ENCODE measurements at regions not wholly inside any gene's neighbourhood (a gene's known extent, or its start where the extent isn't known, plus 50 kb on each side); places are given as distances from the start of the nearest gene placed in this dataset.
"Not testable (repeated sequence)": the region's sequence is repeated elsewhere in the genome, so short reads cannot be mapped to it uniquely, and the experiment has no call there.

DNA sequence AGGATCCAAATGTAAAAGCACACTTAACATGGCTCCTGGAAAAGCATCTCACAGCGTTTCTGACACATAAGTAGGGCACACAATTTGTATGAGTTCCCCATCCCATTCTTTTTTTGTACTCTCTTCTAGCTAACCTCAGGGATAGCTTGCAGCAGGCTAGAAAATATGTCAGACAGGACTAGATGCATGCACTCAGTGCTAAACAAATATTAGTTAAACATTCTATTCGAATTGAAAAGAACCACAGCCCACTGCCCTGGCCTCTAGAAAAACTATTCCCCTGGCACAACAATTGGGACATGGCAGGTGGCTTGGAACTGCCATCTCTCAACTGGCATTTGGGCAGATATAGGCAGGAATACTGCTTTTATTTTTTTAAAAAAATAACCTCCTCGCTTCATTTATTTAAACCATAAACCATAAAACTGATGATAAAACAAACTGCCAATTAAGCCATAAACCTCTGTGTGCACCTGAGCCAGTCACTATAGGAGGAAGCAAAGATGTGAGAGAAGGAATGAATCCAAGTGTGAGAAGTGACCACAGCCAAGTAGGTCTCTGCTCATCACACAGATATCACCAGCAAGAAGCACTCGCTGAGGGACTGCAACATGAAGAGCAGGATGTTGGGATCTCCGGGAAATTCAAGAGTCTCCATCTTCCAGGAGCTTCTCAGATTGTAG, 394.1 kb downstream of the NEBL start:
- no peak for DNase-seq (ENCODE audit: low spot score)

DNA sequence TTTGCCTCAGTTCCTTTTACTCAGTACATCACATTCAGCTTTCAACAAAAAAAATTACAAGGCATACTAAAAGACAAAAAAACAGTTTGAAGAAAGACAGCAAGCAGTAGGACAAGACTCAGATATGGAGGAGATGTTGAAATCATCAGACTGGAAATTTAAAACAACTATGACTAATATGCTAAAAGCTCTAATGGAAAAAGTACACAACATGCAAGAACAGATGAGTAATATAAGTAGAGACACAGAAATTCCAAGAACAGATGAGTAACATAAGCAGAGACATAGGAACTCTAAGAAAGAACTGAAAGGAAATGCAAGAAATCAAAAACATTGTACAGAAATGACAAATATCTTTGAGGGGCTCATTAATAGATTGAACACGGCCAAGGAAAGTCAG, 402.6 kb downstream of the NEBL start:
- no peak for DNase-seq (ENCODE audit: low spot score)

DNA sequence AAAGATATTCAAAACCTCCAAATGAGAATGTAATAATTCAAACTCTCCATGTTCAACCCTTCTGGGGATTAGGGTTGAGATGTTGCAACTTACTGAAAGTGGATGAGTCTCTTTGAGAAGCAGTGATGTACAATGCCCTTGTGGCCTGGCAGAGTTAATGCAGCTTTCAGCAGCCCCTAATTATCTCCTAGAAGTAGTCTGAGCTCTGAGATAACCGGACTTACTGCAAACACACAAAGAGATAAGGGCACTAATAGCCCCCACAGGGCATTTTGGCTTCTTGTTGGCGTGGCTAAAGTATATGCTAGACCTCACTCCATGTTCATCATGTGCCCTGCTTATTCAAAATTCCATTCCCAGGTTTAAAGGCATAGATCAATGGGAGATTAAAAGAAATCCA, 404.7 kb downstream of the NEBL start:
- no peak for DNase-seq (ENCODE audit: low spot score)

DNA sequence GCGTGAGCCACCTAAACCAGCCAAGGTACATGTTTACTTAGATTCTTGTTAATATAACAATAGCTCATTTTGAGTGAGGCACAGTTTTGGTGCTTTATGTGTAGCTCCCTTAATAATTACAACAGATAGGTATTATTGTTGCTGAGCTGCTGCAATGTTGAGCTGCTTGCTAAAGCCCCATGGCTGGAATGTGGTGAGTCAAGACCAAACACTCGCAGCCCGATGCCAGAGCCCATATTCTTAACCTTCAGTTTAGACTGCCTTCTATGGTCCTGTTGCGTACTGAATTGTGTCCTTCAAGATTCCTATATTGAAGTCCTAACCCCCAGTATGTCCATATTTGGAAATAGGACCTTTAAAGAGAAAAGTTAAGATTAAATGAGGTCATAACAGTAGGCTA, 407.1 kb downstream of the NEBL start:
- DNase-seq (ENCODE audit: low spot score): no peak

DNA sequence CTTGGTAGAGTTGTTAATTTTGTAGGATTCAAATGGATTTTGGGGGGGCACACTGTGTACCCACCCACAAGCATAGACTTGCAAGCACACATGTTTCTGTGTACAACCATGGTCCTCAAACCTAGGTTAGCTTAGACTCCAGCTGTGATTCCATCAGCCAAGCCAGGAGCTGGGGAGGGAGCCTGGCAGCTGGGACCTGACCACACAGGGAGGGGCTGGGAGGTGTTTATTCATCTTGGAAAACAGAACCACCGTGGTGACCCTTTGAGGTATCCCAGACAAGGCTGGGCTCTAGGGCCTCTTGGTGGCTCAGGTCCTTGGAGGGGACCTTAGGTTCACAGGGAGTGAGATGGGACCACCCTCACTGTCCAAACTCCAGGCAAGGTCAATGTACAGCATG, 410.3 kb downstream of the NEBL start:
- no peak for DNase-seq (ENCODE audit: low spot score)

DNA sequence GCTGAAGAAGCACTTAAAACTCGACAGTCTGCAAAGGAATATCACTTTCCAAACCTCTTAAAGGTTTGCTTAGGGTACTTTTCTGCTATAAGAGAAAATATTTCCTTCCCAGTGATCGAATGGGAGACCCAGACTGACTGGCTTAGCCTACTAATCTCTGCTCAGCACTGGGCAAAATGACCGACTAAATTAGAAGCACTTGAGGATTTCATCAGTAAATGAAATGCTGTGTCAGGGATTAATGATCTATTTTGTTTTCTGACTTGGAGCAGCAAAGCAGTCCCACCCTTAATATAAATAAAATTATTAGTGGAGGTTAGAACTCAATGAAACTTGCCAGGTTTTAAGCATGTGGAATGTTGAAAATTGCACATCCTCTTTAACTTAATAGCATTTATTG, 411.6 kb downstream of the NEBL start:
- DNase-seq (ENCODE audit: low spot score): no peak

DNA sequence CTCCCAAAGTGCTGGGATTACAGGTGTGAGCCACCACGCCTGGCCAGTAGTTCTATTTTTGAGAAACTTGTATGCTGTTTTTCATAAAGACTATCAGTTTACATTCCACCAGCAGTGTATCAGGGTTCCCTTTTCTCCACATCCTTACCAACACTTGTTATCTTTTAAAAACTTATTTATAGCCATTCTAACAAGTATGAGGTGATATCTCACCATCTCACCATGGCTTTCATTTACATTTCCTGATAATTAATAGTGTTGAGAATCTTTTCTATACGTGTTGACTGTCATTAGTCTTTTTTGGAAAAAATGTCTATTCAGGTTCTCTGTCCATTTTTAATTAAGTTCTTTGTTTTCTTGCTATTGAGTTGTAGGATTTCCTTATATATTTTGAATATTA, 416.1 kb downstream of the NEBL start:
- no peak for DNase-seq (ENCODE audit: low spot score)

DNA sequence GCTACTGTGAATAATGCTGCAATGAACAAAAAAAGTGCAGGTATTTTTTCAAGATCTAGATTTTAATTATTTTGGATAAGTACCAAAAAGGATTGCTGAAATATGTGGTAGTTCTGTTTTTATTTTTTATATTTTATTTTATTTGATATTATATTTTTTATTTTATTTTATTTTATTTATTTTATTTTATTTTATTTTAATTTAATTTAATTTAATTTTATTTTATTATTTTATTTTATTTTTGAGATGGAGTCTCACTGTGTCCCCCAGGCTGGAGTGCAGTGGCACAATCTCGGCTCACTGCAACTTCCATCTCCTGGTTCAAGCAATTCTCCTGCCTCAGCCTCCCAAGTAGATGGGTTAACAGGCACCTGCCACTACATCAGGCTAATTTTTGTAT, 416.5 kb downstream of the NEBL start:
- DNase-seq (ENCODE audit: low spot score): not testable (repeated sequence)

DNA sequence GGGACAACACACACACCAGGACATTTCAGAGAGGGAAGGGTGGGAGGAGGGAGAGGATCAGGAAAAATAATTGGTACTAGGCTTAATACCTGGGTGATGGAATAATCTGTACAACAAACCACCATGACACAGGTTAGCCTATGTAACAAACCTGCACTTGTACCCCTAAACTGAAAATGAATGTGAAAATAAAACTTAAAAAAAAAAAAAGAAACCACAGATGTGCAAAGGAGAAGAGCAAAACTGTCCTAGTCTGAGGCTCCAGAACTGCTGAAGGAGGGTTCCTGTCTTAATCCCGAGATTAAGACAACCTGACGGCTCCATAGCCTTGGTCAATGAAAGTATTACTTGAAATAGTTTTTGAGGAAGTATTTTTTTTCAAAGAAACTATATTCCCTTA, 423.0 kb downstream of the NEBL start:
- no peak for DNase-seq (ENCODE audit: low spot score)

DNA sequence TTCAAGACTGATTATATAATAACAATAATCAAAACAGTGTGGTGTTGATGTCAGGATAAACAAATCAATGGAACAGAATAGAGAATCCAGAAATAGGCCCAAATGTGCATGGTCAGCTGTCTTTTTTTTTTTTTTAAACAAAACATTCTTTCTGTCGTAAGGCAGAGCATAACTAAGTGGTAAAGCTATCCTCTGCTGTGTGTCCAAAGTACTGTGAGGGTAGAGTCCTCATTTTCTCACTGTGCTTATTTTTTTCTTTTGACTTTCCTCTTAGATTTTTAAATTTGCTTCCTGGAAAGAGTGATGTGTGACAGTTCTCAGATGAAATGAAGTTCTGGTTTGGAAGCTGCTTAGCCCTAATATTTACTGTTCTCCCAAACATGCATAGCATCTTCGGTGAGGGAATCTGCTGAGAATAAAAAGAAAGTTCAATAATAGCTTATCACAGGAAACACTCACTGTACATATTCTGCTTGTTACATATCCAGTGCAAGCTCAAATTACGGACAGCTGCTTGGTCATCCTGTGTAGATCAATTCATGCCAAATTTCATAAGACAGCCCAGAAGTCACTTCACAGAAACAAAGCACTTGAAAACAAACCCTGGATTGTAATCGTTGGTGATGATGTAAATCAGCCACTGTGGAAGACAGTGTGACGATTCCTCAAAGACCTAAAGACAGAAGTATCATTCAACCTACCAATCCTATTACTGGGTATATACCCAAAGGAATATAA, 423.9 kb downstream of the NEBL start:
- DNase-seq (ENCODE audit: low spot score): no peak

DNA sequence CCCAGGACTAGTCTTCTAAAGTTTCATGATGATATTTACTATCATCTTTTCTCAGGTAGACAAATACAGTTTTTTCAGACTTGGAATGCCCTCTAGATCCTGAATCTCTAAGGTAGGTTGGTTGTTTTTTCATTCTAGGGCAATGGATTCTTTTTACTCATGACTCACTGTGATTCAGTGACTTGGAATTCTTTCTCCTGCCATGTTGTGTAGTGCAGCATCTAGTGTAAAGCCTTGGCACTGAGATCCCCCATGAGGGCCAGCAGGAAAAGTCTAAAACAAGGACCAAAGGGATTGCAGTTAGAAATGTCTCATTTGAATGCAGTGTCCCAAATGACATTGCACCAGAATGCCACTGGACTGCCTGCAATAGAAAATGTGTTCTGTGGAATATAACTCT, 430.4 kb downstream of the NEBL start:
- no peak for DNase-seq (ENCODE audit: low spot score)

DNA sequence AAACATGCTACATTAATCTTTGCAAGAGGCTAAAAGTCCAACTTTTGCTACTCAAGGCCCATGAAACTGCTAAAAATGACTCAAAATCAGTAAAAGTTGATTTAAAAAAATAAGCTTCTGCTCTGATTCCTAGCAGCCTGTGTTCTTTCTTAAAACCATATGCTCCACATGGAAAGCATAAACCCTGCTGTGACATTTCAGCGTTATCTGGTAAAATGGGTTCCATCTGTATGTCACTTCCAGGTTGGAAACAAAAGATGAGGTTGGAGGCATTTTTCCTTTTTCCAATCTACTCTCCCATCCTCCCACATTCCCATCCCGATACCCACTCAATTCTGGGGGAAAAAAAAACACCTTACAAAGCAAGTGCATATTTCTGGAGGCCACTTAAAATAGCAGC, 439.5 kb downstream of the NEBL start:
- DNase-seq (ENCODE audit: low spot score): no peak

DNA sequence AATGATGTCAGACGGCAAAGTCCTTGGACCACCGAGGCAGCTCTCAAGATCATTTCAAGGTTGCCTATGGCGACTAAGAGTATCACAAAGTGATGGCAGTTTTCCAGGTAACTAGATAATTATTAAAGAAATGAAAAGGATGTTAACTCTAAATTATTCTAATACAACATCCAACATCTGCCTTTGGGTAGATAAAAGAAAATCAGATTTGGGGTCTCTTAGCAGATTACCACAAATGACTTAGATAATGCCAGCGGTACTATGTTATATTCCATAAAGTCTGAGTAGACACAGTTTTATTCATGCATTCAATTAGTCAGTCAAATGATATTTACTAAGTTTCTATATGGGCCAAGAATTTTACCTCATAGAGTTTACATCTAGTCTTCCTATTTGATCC, 441.3 kb downstream of the NEBL start:
- no peak for DNase-seq (ENCODE audit: low spot score)

DNA sequence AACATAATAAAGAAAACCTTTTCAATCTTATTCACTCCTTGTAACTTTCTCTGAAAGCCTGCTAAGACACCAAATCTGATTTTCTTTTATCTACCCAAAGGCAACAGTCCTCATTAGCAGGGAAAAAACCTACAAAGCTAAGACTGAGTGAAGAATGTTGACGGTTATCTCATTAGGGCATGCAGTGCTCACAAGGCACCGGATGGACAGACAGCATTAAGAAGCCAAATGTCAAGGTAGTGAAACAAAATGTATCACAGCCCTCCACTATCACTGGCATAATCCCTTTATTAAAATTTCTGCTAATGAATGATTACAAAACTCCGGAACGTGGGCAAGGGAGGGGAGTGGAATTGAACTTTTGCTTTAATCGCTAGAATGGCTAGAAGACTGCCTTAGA, 442.8 kb downstream of the NEBL start:
- DNase-seq (ENCODE audit: low spot score): no peak

DNA sequence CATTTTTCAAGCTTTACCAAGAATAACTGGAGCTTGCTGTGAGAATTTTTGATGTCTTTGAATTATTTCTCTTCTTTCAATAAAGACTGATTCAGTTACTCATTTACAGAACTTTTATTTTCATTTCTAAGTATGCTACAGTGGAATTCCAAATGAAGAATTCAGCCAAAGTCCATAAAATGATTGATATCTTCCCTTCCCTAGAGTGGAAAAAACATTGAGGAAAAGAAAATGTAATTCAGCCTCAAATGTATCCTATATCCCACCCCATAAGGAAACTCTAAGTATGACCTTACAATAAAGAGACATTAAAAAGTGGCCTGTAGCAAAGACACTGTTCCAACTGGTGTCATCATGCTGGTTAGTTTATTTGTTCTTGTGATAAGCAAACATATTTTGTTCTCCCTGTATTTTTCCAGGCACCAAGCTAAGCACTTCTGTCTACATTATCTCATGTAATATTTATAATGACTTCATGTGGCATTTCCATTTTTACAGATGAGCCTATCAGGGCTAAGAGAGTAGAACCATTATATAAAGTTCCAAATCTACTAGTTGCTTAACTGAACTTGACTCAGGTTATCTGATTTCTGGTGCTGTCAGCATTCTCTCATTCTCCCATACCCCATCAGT, 450.4 kb downstream of the NEBL start:
- no peak for DNase-seq (ENCODE audit: low spot score)

DNA sequence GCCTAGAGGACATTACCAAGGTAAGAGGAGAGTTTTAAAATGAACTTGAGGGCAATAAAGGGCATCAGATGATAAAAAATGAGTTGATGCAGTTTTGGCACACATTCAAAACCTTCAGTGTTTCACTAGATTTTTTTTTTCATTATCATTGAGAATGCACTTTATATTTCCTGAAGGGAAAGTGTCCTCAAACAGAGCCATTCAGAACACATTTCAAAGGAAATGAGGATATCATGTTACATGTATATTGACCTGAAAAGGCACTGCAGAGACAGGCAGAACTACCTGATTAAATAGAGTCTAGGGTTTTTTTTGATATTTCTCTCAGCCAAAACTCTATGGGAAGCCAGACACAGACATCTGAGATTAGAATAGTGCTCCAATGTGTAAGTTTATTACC, 454.0 kb downstream of the NEBL start:
- no peak for DNase-seq (ENCODE audit: low spot score)

DNA sequence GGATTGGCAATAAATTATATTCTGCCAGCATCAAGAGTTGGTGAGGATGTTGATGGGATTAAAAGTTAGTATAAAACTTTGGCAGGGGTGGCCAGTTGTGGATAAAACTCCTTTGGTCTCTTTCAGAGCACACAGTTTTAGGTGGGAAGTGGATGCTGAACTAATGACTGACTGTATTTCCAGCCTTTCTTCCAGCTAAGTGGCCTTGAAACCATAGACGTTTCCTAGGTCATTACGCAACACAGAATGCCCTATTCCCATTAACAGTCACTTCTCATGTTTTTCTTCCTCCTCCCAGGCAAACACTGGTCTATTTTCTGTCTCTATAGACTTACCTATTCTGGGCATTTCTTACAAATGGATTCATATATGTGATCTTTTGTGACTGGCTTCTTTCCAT, 467.4 kb downstream of the NEBL start:
- DNase-seq (ENCODE audit: low spot score): no peak

DNA sequence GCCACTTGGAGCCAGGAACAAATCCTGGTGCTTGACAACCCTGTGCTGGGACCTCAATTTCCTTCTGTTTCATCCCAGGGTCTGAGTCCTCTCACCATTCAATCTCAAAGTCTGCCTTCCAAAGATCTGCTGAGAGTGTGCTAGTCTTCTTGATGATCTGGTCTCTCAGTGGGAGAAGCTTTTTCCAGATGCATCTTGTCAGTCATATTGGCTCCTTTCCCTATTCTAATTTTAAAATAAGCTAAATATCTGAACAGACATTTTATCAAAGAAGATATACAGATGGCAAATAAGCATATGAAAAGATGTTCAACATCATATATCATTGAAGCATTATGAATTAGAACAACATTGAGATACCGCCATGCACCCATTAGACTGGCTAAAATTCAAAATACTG, 469.3 kb downstream of the NEBL start:
- DNase-seq (ENCODE audit: low spot score): no peak

DNA sequence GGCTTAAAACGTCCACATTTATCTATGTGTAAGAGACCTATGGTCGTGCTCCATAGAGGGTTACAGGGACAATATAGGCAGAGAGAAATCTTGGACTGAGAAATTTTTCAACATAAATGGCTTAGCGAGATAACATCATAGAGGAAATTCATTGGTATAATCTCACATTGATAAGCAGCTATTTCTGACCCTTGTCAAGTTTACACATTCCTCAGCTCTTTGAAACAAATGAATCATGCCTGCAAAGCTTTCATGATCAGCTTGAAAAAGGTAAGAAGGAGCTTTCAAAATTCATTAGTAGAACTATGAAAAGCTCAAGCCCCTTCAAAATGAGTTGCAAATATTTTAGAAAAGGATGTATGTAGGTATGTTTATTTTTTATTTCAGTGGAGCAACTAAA, 478.8 kb downstream of the NEBL start:
- DNase-seq (ENCODE audit: low spot score): no peak

DNA sequence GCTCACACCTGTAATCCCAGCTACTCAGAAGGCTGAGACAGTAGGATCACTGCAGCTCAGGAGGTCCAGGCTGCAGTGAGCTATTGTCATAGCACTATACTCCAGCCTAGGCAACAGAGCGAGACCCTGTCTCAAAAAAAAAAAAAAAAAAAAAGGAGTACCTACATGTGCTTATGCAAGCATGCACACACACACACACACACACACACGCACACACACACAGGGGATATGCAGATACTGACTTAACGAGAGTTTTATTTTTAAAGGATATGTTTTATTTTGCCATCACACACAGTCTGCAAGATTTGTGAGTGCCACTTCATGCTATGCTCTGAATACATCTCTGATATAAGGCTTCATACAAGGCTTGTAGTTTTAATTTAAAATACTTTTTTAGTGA, 479.3 kb downstream of the NEBL start:
- DNase-seq (ENCODE audit: low spot score): no peak

DNA sequence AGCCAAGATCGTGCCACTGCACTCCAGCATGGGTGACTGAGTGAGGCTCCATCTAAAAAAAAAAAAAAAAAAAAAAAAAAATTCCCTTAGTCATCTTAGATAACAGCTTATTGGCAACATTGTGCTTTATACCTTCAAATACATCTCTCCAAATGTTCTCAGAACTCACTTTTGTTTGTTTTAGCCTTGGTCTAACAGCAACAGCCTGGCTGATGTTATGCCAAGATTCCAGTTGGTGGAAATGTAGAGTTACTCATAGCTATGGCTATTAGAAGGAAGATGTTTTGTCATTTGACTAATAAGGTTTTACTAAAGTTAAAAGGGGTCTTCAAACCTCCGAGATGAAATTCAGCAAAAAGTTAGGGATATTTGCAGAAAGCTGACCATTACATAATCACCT, 481.4 kb downstream of the NEBL start:
- no peak for DNase-seq (ENCODE audit: low spot score)

DNA sequence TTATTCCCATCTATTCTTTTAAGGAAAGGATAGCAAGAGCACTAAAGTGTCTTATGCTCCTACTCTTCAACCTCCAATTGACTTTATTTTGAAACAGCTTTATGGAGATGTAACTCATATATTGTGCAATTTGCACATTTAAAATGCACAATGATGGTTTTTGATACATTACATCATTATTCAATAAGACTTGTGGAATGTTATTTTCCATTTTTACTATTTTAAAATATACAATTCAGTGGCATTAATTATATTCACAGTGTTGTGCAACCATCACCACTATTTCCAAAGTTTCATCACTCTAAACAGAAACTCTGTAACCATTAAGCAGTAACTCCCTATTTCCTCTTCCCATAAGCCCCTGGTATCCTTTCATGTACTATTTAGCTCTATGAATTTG, 489.8 kb downstream of the NEBL start:
- no peak for DNase-seq (ENCODE audit: low spot score)
